ENCODE measurements at regions not wholly inside any gene's neighbourhood (a gene's known extent, or its start where the extent isn't known, plus 50 kb on each side); places are given as distances from the start of the nearest gene placed in this dataset.
"Not testable (repeated sequence)": the region's sequence is repeated elsewhere in the genome, so short reads cannot be mapped to it uniquely, and the experiment has no call there.

GRCh38 chr6:150687508-150687907 is 87.8 kb downstream of the PLEKHG1 start:
- Histone ChIP-seq H3K27ac (peak overlapping the region in 3 of 11 experiments; percentile 23 to 90 (median 44); a peak in 4 of 22 replicates), H3K36me3 (no peaks in the 10 kb centered on the region), H3K4me2 (peak overlapping the region in 8 of 11 experiments; percentile 44 to 92 (median 86); a peak in 15 of 22 replicates), H4K20me1 (peaks cover 0 to 10% (median 0%) of the 10 kb centered on the region in 11 experiments; a peak in 2 of 22 replicates), H3K4me3 (no peak overlapping the region), H3K9me3 (replicated peaks in 1 of 11) (no peaks in the 10 kb centered on the region), H3K4me1 (peaks cover 56 to 100% (median 94%) of the 10 kb centered on the region in 10 experiments), H3K27me3 (peaks cover 0 to 88% (median 0%) of the 10 kb centered on the region in 11 experiments; a peak in 7 of 22 replicates), H3K9ac (peak overlapping the region in 2 of 11 experiments; percentile 19 to 52; a peak in 2 of 22 replicates)
- TF ChIP-seq Cebpa-rat (IDR thresholded peaks at IDR 0.05), result no peak

DNA sequence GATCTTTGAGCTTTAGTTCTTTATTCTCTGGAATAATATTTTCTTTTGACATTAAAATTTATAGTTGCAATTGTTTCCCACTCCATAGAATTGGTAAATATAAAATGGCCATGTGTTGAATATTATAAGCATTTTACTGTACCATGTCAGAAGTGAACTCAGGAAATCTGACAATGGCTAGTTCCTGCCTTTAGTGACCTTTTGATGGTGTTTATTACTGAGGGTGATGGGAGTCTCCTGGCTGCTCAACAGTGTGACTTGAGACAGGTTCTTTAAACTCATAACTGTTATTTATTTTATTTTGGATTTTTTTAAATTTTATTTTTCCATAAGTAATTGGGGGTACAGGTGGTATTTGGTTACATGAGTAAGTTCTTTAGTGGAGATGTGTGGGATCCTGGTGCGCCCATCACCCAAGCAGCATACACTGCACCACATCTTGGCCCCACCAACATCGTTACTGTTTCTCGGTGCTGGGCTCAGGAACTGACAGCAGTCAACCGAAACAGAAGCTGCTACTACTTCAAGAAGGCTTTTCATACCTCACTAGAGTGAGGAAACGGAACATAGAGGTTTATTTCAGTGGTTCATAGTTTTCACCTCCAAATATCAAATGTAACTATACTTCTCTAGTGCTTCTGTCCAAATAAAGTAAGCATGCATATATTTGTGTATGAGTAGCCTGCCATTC is 90.4 kb downstream of the PLEKHG1 start:
- Histone ChIP-seq H3K27me3 (peaks cover 0 to 86% (median 0%) of the 10 kb centered on the region in 11 experiments; a peak in 7 of 22 replicates), H3K27ac (peak overlapping the region in 4 of 11 experiments; percentile 62 to 86 (median 74); a peak in 8 of 22 replicates), H3K4me1 (peaks cover 32 to 93% (median 80%) of the 10 kb centered on the region in 10 experiments), H3K9me3 (replicated peaks in 1 of 11) (no peaks in the 10 kb centered on the region), H3K36me3 (no peaks in the 10 kb centered on the region), H3K9ac (peak overlapping the region in 2 of 11 experiments; percentile 31 to 46; a peak in 4 of 22 replicates), H3K4me2 (peak overlapping the region; percentile 40 to 91 (median 77); a peak in 19 of 22 replicates), H3K4me3 (no peak overlapping the region), H4K20me1 (peaks cover 0 to 8% (median 0%) of the 10 kb centered on the region in 11 experiments; a peak in 2 of 22 replicates)
- no peak for TF ChIP-seq Cebpa-rat (IDR thresholded peaks at IDR 0.05)

DNA sequence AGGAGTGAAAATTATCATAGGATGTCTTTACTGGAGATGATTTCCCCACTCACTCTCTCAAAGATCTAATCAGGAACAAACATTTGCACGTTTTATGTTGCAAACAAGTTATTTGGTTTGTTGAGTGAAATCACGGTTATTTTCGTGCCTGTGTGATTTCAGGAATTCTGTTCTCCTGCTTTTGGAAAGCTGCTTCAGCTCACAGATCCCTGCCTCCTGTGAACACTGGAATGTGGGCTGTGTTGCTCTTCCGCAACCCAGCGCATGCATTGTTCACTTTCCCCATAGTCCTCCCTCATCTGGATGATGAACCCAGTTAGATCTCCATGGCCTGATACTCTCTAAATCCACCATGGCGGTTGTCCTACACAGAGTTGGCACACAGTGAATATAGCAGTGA is 91.0 kb downstream of the PLEKHG1 start:
- no peaks in the 10 kb centered on the region for H3K36me3 ChIP-seq
- peak overlapping the region in 2 of 11 experiments; percentile 31 to 46; a peak in 4 of 22 replicates for H3K9ac ChIP-seq
- peaks cover 26 to 93% (median 76%) of the 10 kb centered on the region in 10 experiments for H3K4me1 ChIP-seq
- peaks cover 0 to 86% (median 0%) of the 10 kb centered on the region in 11 experiments; a peak in 7 of 22 replicates for H3K27me3 ChIP-seq
- H3K27ac ChIP-seq, result peak overlapping the region in 6 of 11 experiments; percentile 24 to 86 (median 66); a peak in 11 of 22 replicates
- peaks cover 0 to 5% (median 0%) of the 10 kb centered on the region in 11 experiments; a peak in 2 of 22 replicates for H4K20me1 ChIP-seq
- no peak for TF ChIP-seq Cebpa-rat (IDR thresholded peaks at IDR 0.05)
- H3K9me3 ChIP-seq (replicated peaks in 1 of 11), result no peaks in the 10 kb centered on the region
- H3K4me3 ChIP-seq, result no peak overlapping the region
- peak overlapping the region; percentile 40 to 91 (median 77) for H3K4me2 ChIP-seq

DNA sequence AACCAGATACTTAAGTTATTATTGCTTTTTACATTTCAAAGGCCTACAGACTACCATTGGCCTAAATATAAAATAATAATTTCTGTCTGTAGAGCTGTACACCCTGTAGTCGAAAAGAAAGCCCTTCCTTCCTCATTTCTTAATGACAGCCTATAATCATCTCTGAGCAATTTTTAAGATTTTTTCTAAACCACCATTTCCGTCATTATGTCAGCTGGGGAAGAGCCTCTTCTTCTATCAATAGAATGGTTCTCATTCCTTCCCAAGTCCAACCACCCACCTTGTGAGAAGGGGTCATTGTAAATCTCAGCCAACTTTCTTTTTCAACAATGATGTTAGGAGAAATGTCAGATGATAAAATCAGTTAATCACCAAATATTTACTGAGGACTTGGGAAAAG is 91.8 kb downstream of the PLEKHG1 start:
- peak overlapping the region; percentile 47 to 91 (median 77) for H3K4me2 ChIP-seq
- TF ChIP-seq Cebpa-rat (IDR thresholded peaks at IDR 0.05), result no peak
- peak overlapping the region in 1 of 11 experiments; percentile 48; a peak in 2 of 22 replicates for H3K9ac ChIP-seq

DNA sequence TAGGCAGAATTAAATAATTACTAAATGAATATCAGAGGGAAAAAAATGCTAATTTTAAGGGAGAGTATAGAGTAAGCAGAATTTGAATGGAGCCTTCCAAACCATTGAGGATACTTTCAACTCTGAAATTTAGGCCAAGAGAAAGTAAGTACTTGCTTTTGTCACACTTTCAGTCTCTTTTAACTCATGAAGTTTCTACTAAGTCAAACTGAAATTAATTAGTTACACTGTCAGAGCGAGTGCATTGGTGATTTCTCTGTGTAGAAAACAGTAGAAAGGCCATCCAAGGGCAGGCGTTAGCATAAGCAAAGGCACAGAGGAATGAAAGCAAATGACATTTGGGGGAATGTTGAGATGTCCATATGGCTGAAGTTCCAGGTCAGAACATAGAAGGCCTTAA is 92.9 kb downstream of the PLEKHG1 start:
- peaks cover 0 to 82% (median 0%) of the 10 kb centered on the region in 11 experiments; a peak in 7 of 22 replicates for H3K27me3 ChIP-seq
- H3K4me1 ChIP-seq, result peaks cover 25 to 85% (median 63%) of the 10 kb centered on the region in 10 experiments
- H3K4me3 ChIP-seq, result no peak overlapping the region
- H3K9me3 ChIP-seq (replicated peaks in 1 of 11), result no peaks in the 10 kb centered on the region
- no peak overlapping the region for H3K9ac ChIP-seq
- H4K20me1 ChIP-seq, result peaks cover 0 to 5% (median 0%) of the 10 kb centered on the region in 11 experiments; a peak in 2 of 22 replicates
- H3K27ac ChIP-seq, result peak overlapping the region in 1 of 11 experiments; percentile 86; a peak in 2 of 22 replicates
- H3K4me2 ChIP-seq, result peak overlapping the region in 6 of 11 experiments; percentile 19 to 91 (median 82); a peak in 9 of 22 replicates
- no peak for TF ChIP-seq Cebpa-rat (IDR thresholded peaks at IDR 0.05)
- H3K36me3 ChIP-seq, result no peaks in the 10 kb centered on the region

More for the DNA sequence above, 91.8 kb downstream of the PLEKHG1 start:
- H3K27me3 ChIP-seq, result peaks cover 0 to 86% (median 0%) of the 10 kb centered on the region in 11 experiments; a peak in 7 of 22 replicates
- no peaks in the 10 kb centered on the region for H3K36me3 ChIP-seq
- H4K20me1 ChIP-seq, result peaks cover 0 to 5% (median 0%) of the 10 kb centered on the region in 11 experiments; a peak in 2 of 22 replicates
- peaks cover 25 to 92% (median 74%) of the 10 kb centered on the region in 10 experiments for H3K4me1 ChIP-seq
- peak overlapping the region in 9 of 11 experiments; percentile 9 to 86 (median 57); a peak in 13 of 22 replicates for H3K27ac ChIP-seq
- H3K4me3 ChIP-seq, result no peak overlapping the region
- H3K9me3 ChIP-seq (replicated peaks in 1 of 11), result no peaks in the 10 kb centered on the region

DNA sequence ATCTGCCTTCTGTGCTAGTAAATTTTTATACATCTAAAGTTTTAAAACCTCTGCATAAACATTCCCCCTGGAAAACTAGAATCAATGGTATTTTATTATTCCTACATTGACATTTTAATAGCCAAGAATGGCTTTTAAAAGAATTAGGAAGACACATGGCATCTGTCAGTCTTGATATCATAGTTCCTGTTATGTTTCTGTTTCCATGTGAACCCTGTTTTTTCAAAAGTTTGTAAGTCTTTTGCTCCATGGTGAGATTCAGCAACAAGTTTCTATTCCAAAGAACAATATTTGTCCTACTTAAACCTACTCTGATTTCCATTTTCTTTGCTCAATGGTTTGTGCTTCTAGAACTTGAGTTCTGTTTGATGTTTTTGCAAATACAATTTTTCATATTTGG is 95.2 kb downstream of the PLEKHG1 start:
- Histone ChIP-seq H3K4me1 (peaks cover 26 to 80% (median 53%) of the 10 kb centered on the region in 10 experiments), H3K27ac (no peak overlapping the region)

GRCh38 chr6:150695652-150696051 is 96.0 kb downstream of the PLEKHG1 start:
- Histone ChIP-seq H3K9ac (no peak overlapping the region), H3K4me3 (no peak overlapping the region), H3K36me3 (no peaks in the 10 kb centered on the region), H4K20me1 (peaks cover 0 to 5% (median 0%) of the 10 kb centered on the region in 11 experiments; a peak in 2 of 22 replicates), H3K4me2 (peak overlapping the region in 8 of 11 experiments; percentile 7 to 37 (median 18); a peak in 10 of 22 replicates), H3K27ac (no peak overlapping the region), H3K27me3 (peaks cover 0 to 55% (median 0%) of the 10 kb centered on the region in 11 experiments; a peak in 7 of 22 replicates), H3K9me3 (replicated peaks in 1 of 11) (no peaks in the 10 kb centered on the region), H3K4me1 (peaks cover 19 to 80% (median 46%) of the 10 kb centered on the region in 10 experiments)
- no peak for TF ChIP-seq Cebpa-rat (IDR thresholded peaks at IDR 0.05)

More for the DNA sequence above, 95.2 kb downstream of the PLEKHG1 start:
- H3K27me3 ChIP-seq, result peaks cover 0 to 62% (median 0%) of the 10 kb centered on the region in 11 experiments; a peak in 7 of 22 replicates
- H3K4me2 ChIP-seq, result 0 out of 22 replicates have a peak overlapping the region, but pooled peaks of 2 of the 11 experiments have one; percentile 6 to 16
- TF ChIP-seq Cebpa-rat (IDR thresholded peaks at IDR 0.05), result no peak
- no peaks in the 10 kb centered on the region for H3K36me3 ChIP-seq
- H3K9ac ChIP-seq, result no peak overlapping the region
- H3K9me3 ChIP-seq (replicated peaks in 1 of 11), result no peaks in the 10 kb centered on the region
- H4K20me1 ChIP-seq, result peaks cover 0 to 5% (median 0%) of the 10 kb centered on the region in 11 experiments; a peak in 2 of 22 replicates
- H3K4me3 ChIP-seq, result no peak overlapping the region

GRCh38 chr6:150696190-150696589 is 96.5 kb downstream of the PLEKHG1 start:
- Histone ChIP-seq H3K9me3 (replicated peaks in 1 of 11) (no peaks in the 10 kb centered on the region), H3K9ac (no peak overlapping the region), H3K27me3 (peaks cover 0 to 52% (median 0%) of the 10 kb centered on the region in 11 experiments; a peak in 6 of 22 replicates), H3K4me1 (peaks cover 13 to 78% (median 40%) of the 10 kb centered on the region in 10 experiments), H3K4me2 (peak overlapping the region in 8 of 11 experiments; percentile 14 to 37 (median 19); a peak in 9 of 22 replicates), H3K36me3 (no peaks in the 10 kb centered on the region), H3K27ac (no peak overlapping the region), H4K20me1 (peaks cover 0 to 5% (median 0%) of the 10 kb centered on the region in 11 experiments; a peak in 2 of 22 replicates), H3K4me3 (no peak overlapping the region)
- TF ChIP-seq Cebpa-rat (IDR thresholded peaks at IDR 0.05), result no peak

DNA sequence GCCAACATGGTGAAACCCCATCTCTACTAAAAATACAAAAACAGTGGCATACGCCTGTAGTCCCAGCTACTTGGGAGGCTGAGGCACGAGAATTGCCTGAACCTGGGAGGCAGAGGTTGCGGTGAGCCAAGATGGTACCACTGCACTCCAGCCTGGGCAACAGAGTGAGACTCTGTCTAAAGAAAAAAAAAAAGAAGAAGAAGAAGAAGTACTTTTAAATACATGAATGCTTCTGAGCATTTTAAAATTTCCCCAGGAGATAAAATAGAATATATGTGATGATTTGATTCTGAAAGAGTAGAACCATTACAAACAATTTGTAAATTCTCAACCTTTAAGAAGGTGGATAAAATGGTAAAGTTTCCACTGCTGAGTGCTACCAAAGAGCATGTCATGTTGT is 97.2 kb downstream of the PLEKHG1 start:
- H3K27ac ChIP-seq; H4K20me1 ChIP-seq; H3K4me2 ChIP-seq; H3K9ac ChIP-seq; H3K9me3 ChIP-seq (replicated peaks in 1 of 11); H3K4me3 ChIP-seq; H3K36me3 ChIP-seq: not testable (repeated sequence)
- H3K4me1 ChIP-seq, result peaks cover 9 to 76% (median 36%) of the 10 kb centered on the region in 10 experiments
- peaks cover 0 to 52% (median 0%) of the 10 kb centered on the region in 11 experiments; a peak in 6 of 22 replicates for H3K27me3 ChIP-seq

Data from BLaER1 treated with 17β-estradiol and CSF1 and Interleukin-3, amounts not matched to agents 10 nM and 100 nM (cell line).